ENCODE measurements at regions not wholly inside any gene's neighbourhood (a gene's known extent, or its start where the extent isn't known, plus 50 kb on each side); places are given as distances from the start of the nearest gene placed in this dataset.

- DNase-seq (ENCODE audit: low read depth) = no peak
- TF ChIP-seq, protein P1, sequence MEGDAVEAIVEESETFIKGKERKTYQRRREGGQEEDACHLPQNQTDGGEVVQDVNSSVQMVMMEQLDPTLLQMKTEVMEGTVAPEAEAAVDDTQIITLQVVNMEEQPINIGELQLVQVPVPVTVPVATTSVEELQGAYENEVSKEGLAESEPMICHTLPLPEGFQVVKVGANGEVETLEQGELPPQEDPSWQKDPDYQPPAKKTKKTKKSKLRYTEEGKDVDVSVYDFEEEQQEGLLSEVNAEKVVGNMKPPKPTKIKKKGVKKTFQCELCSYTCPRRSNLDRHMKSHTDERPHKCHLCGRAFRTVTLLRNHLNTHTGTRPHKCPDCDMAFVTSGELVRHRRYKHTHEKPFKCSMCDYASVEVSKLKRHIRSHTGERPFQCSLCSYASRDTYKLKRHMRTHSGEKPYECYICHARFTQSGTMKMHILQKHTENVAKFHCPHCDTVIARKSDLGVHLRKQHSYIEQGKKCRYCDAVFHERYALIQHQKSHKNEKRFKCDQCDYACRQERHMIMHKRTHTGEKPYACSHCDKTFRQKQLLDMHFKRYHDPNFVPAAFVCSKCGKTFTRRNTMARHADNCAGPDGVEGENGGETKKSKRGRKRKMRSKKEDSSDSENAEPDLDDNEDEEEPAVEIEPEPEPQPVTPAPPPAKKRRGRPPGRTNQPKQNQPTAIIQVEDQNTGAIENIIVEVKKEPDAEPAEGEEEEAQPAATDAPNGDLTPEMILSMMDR (conservative IDR thresholded peaks at IDR 0.05; ENCODE audit: low read depth, low read length) = no peak
- H3K4me3 ChIP-seq (ENCODE audit: low read depth, low read length) = no peak overlapping the region
Observed at GRCh38 chr4:126097155-126097799, 782.5 kb downstream of the FAT4 start.

GRCh38 chr4:126106658-126107057 lies 791.9 kb downstream of the FAT4 start:
- H3K4me3 ChIP-seq (ENCODE audit: low read depth, low read length) = no peak overlapping the region
- TF ChIP-seq, protein P1 (conservative IDR thresholded peaks at IDR 0.05; ENCODE audit: low read depth, low read length) = peak; percentile 46
- no peak for DNase-seq (ENCODE audit: low read depth)

DNA sequence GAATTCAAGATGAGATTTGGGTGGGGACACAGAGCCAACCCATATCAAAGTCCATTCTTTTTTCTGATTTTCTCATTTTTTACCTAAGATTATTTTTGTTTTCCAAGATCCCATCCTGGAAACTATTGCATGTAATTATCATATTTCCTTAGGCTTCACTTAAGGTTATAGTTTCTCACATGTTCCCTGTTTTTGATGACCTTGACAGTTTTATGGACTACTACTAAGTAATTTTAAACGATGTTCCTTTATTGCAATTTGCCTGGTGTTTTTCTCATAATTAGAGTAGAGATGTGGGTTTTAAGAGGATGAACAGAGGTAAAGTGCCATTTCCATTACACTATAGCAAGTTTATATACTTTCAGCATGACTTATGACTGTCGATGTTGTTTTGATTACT lies 795.1 kb downstream of the FAT4 start:
- H3K4me3 ChIP-seq (ENCODE audit: low read depth, low read length) = no peak overlapping the region
- TF ChIP-seq, protein P1 (conservative IDR thresholded peaks at IDR 0.05; ENCODE audit: low read depth, low read length) = no peak
- no peak for DNase-seq (ENCODE audit: low read depth)

DNA sequence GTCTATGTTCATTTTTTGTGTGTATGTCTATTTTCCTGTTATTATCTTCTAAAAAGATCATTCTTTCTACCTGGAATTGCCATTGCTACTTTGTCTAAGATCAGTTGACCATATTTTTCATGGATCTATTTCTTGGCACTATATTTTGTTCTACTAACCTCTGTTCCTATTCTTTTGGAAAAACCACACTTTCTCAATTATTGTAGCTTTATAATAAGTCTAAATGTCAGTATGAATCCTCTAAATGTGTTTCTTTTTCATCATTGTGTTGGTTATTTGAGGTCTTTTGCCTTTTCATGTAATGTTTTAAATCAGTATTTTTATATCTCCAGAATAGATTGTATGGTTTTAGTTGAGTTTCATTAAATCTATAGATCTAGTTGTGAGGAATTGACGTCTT lies 798.3 kb downstream of the FAT4 start:
- DNase-seq (ENCODE audit: low read depth) = no peak
- H3K4me3 ChIP-seq (ENCODE audit: low read depth, low read length) = no peak overlapping the region
- TF ChIP-seq, protein P1 (conservative IDR thresholded peaks at IDR 0.05; ENCODE audit: low read depth, low read length) = no peak

DNA sequence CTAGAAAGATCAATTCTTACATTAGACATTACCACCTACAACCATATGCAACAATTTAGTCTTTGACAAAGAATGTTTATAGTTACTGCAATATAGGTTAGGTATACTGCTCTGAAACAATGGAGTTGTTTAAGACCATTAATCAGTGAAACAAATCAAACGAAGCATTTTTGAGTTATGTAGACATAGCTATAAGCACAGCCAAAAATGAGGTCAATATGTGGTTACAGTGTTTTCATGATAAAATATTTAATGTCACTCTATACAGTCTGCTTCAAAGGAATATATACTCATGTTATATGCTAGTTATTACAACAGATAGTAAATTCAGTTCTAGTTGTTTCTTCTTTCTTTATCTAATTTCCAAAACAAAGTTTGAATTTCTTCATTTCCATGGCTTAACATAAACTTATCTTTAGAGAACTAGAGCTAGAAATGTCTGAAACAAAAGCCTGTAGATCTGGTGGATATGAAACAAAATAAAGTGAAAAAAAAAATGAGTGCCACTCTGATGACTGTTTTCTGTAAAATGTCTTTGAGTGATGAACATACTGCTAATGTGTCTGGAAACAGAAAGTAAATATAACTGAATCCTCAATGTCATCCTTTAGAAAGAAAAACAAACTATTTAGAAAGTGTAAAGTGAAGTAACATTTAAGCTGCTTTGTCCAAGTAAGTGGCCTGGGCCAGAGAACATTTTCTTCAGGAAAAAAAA lies 809.0 kb downstream of the FAT4 start:
- no peak overlapping the region for H3K4me3 ChIP-seq (ENCODE audit: low read depth, low read length)
- TF ChIP-seq, protein P1 (conservative IDR thresholded peaks at IDR 0.05; ENCODE audit: low read depth, low read length) = no peak
- no peak for DNase-seq (ENCODE audit: low read depth)

DNA sequence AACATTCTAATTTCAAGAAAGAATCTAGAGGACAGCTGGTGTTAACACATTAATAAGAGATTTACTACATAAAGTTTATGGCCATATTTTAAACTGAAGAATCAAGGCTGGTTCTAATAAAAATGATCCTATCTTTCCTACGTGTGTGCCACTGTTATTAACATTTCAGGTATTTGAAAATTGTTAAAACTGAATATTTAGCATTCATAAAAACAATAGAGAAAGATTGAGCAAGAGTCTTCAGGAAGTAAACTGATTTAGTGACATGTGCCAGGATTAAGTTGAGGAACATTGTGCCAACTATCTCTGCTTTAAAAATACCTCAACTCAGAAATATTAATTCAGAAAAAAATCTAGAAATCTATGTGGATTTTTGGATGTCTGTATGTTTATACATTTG lies 810.1 kb downstream of the FAT4 start:
- no peak for DNase-seq (ENCODE audit: low read depth)
- TF ChIP-seq, protein P1 (conservative IDR thresholded peaks at IDR 0.05; ENCODE audit: low read depth, low read length) = no peak
- no peak overlapping the region for H3K4me3 ChIP-seq (ENCODE audit: low read depth, low read length)

DNA sequence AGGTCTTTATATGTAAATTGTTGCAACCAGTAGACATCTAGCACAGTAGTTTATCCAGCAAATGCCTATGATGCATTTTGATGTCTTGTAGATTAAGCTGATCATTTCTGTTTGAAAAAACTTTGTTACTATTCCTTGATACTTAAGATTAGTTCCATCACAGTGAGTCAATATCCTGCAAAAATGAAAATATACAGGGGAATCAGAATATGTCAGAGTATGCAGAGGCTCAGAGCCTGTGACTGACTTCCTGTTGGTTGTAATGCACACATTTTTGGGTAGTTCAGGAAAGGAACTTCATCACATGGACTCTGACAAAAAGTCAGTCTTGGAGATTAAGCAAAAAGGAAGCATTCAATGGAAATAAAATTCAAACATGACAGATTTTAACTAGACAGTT lies 815.5 kb downstream of the FAT4 start:
- H3K4me3 ChIP-seq (ENCODE audit: low read depth, low read length) = no peak overlapping the region
- DNase-seq (ENCODE audit: low read depth) = no peak
- TF ChIP-seq, protein P1 (conservative IDR thresholded peaks at IDR 0.05; ENCODE audit: low read depth, low read length) = no peak
